ENCODE measurements at regions not wholly inside any gene's neighbourhood (a gene's known extent, or its start where the extent isn't known, plus 50 kb on each side); places are given as distances from the start of the nearest gene placed in this dataset.

- no peak for DNase-seq (ENCODE audit: low read depth in 1 of 2, low spot score in 1 of 2)
Measured at GRCh38 chr18:37667836-37668235, 102.2 kb upstream of the CELF4 start.

- no peak for DNase-seq (ENCODE audit: low read depth in 1 of 2, low spot score in 1 of 2)
Measured at GRCh38 chr18:37666991-37667390, 101.4 kb upstream of the CELF4 start.

GRCh38 chr18:37666451-37666850 is 100.9 kb upstream of the CELF4 start:
- no peak for DNase-seq (ENCODE audit: low read depth in 1 of 2, low spot score in 1 of 2)

- DNase-seq (ENCODE audit: low read depth in 1 of 2, low spot score in 1 of 2) = no peak
Measured at GRCh38 chr18:37665346-37665745, 99.7 kb upstream of the CELF4 start.

GRCh38 chr18:37663446-37663845 is 97.8 kb upstream of the CELF4 start:
- DNase-seq (ENCODE audit: low read depth in 1 of 2, low spot score in 1 of 2) = no peak

GRCh38 chr18:37662546-37663339 is 97.1 kb upstream of the CELF4 start:
- no peak for DNase-seq (ENCODE audit: low read depth in 1 of 2, low spot score in 1 of 2)

- DNase-seq (ENCODE audit: low read depth in 1 of 2, low spot score in 1 of 2) = no peak
Measured at GRCh38 chr18:37662099-37662498, 96.5 kb upstream of the CELF4 start.

GRCh38 chr18:37661478-37661877 is 95.9 kb upstream of the CELF4 start:
- no peak for DNase-seq (ENCODE audit: low read depth in 1 of 2, low spot score in 1 of 2)

- DNase-seq (ENCODE audit: low read depth in 1 of 2, low spot score in 1 of 2) = no peak
Measured at GRCh38 chr18:37661061-37661460, 95.5 kb upstream of the CELF4 start.

- no peak for DNase-seq (ENCODE audit: low read depth in 1 of 2, low spot score in 1 of 2)
Measured at GRCh38 chr18:37660658-37661057, 95.1 kb upstream of the CELF4 start.

- no peak for DNase-seq (ENCODE audit: low read depth in 1 of 2, low spot score in 1 of 2)
Measured at GRCh38 chr18:37659906-37660305, 94.3 kb upstream of the CELF4 start.

- DNase-seq (ENCODE audit: low read depth in 1 of 2, low spot score in 1 of 2) = no peak
Measured at GRCh38 chr18:37658894-37659293, 93.3 kb upstream of the CELF4 start.

- DNase-seq (ENCODE audit: low read depth in 1 of 2, low spot score in 1 of 2) = no peak
Measured at GRCh38 chr18:37657493-37657892, 91.9 kb upstream of the CELF4 start.

GRCh38 chr18:37654731-37655369 is 89.3 kb upstream of the CELF4 start:
- no peak for DNase-seq (ENCODE audit: low read depth in 1 of 2, low spot score in 1 of 2)

GRCh38 chr18:37654034-37654433 is 88.4 kb upstream of the CELF4 start:
- no peak for DNase-seq (ENCODE audit: low read depth in 1 of 2, low spot score in 1 of 2)

GRCh38 chr18:37653618-37654017 is 88.0 kb upstream of the CELF4 start:
- DNase-seq (ENCODE audit: low read depth in 1 of 2, low spot score in 1 of 2) = no peak

GRCh38 chr18:37649930-37650329 is 84.3 kb upstream of the CELF4 start:
- DNase-seq (ENCODE audit: low read depth in 1 of 2, low spot score in 1 of 2) = no peak

GRCh38 chr18:37649416-37649815 is 83.8 kb upstream of the CELF4 start:
- no peak for DNase-seq (ENCODE audit: low read depth in 1 of 2, low spot score in 1 of 2)

- DNase-seq (ENCODE audit: low read depth in 1 of 2, low spot score in 1 of 2) = no peak
Measured at GRCh38 chr18:37641573-37641972, 76.0 kb upstream of the CELF4 start.

GRCh38 chr18:37640504-37640903 is 74.9 kb upstream of the CELF4 start:
- DNase-seq (ENCODE audit: low read depth in 1 of 2, low spot score in 1 of 2) = no peak

- DNase-seq (ENCODE audit: low read depth in 1 of 2, low spot score in 1 of 2) = no peak
Measured at GRCh38 chr18:37639846-37640245, 74.2 kb upstream of the CELF4 start.

- DNase-seq (ENCODE audit: low read depth in 1 of 2, low spot score in 1 of 2) = no peak
Measured at GRCh38 chr18:37637478-37637850, 71.9 kb upstream of the CELF4 start.

Data from stimulated activated CD4-positive, alpha-beta T cell treated with anti-CD3 and anti-CD28 coated beads, Interleukin-15, amount 100 ng/mL, for 1 hour (primary cell).